HepG2 (cell line): ENCODE measurements at regions not wholly inside any gene's neighbourhood (a gene's known extent, or its start where the extent isn't known, plus 50 kb on each side); places are given as distances from the start of the nearest gene placed in this dataset.

Experiments
- ATF2 ChIP-seq: sonication (generic); formaldehyde crosslinking; IDR thresholded peaks from 2 replicates; pipeline ENCODE4 v1.4.0; 2020; ENCODE audit warnings: missing genetic modification reagents
- DDIT3 ChIP-seq: sonication (generic); formaldehyde crosslinking; IDR thresholded peaks from 2 replicates; pipeline ENCODE4 v1.4.0; 2020; ENCODE audit warnings: mild to moderate bottlenecking, missing genetic modification reagents
- GLMP ChIP-seq: sonication (generic); formaldehyde crosslinking; IDR thresholded peaks from 2 replicates; pipeline ENCODE4 v1.9.0; 2021; ENCODE audit warnings: missing genetic modification reagents, mild to moderate bottlenecking, borderline replicate concordance
- HCFC1 ChIP-seq: fragments of 150-350 bp; IDR thresholded peaks from 2 replicates; pipeline ENCODE4 v1.6.1; 2014; ENCODE audit warnings: low read depth, low read length
- HMG20B ChIP-seq: conservative IDR thresholded peaks from 2 replicates; pipeline ENCODE4 v1.6.1; 2016; ENCODE audit warnings: missing genetic modification reagents, missing compliant biosample characterization
- RFX1 ChIP-seq: fragments of 450-650 bp; IDR thresholded peaks from 2 replicates; pipeline ENCODE4 v1.6.1; 2017
- ZBTB39 ChIP-seq: sonication (generic); formaldehyde crosslinking; IDR thresholded peaks from 2 replicates; pipeline ENCODE4 v1.5.0; 2020; ENCODE audit warnings: missing genetic modification reagents
- ZIK1 ChIP-seq: sonication (generic); formaldehyde crosslinking; IDR thresholded peaks from 2 replicates; pipeline ENCODE4 v1.5.0; 2020; ENCODE audit warnings: mild to moderate bottlenecking, low read depth, missing genetic modification reagents, borderline replicate concordance
- ZNF251 ChIP-seq: sonication (generic); formaldehyde crosslinking; IDR thresholded peaks from 2 replicates; pipeline ENCODE4 v1.9.0; 2021; ENCODE audit warnings: mild to moderate bottlenecking, missing genetic modification reagents
- ZNF383 ChIP-seq: sonication (generic); formaldehyde crosslinking; IDR thresholded peaks from 2 replicates; pipeline ENCODE4 v1.4.0; 2020; ENCODE audit warnings: missing genetic modification reagents, mild to moderate bottlenecking, borderline replicate concordance
- ZNF460 ChIP-seq: sonication (generic); formaldehyde crosslinking; IDR thresholded peaks from 2 replicates; pipeline ENCODE4 v1.5.1; 2020; ENCODE audit warnings: missing genetic modification reagents, mild to moderate bottlenecking, borderline replicate concordance
- ZNF639 ChIP-seq: conservative IDR thresholded peaks from 2 replicates; pipeline ENCODE4 v1.6.1; 2018; ENCODE audit warnings: missing genetic modification reagents

- TF ChIP-seq HCFC1: no peak
- no peak for TF ChIP-seq ZIK1
- no peak for TF ChIP-seq HMG20B (CRISPR knock-in tag)
- TF ChIP-seq ZNF383 (CRISPR knock-in tag): no peak
- TF ChIP-seq DDIT3 (CRISPR knock-in tag): no peak
- TF ChIP-seq ZNF251 (CRISPR knock-in tag): no peak
- TF ChIP-seq ZNF639 (CRISPR knock-in tag): no peak
- TF ChIP-seq RFX1: no peak
- no peak for TF ChIP-seq ZBTB39
- no peak for TF ChIP-seq GLMP (CRISPR knock-in tag)
- no peak for TF ChIP-seq ATF2 (CRISPR knock-in tag)
- no peak for TF ChIP-seq ZNF460 (CRISPR knock-in tag)
- TF ChIP-seq, all 625 proteins: peak for 0
These were observed 117.4 kb upstream of the GPRIN3 start (continued) for GRCh38 chr4:89425023-89425422.
